HUES64 (cell line): ENCODE measurements at regions not wholly inside any gene's neighbourhood (a gene's known extent, or its start where the extent isn't known, plus 50 kb on each side); places are given as distances from the start of the nearest gene placed in this dataset.

Experiments
- H3K27ac ChIP-seq: 2 replicates; pipeline ENCODE4 v1.7.0; 2013; ENCODE audit warnings: low read depth, low read length, inconsistent platforms
- H3K27me3 ChIP-seq: 2 replicates; pipeline ENCODE4 v1.6.1; 2013; ENCODE audit warnings: mild to moderate bottlenecking, low read length; ENCODE audit not compliant: insufficient read depth
- H3K36me3 ChIP-seq: 2 replicates; pipeline ENCODE4 v1.6.1; 2013; ENCODE audit warnings: mild to moderate bottlenecking, low read length; ENCODE audit not compliant: insufficient read depth
- H3K4me1 ChIP-seq: 2 replicates; pipeline ENCODE4 v1.6.1; 2013; ENCODE audit warnings: mild to moderate bottlenecking, low read length, moderate library complexity; ENCODE audit not compliant: insufficient read depth
- H3K4me3 ChIP-seq: 2 replicates; pipeline ENCODE4 v1.5.1; 2013; ENCODE audit warnings: mild to moderate bottlenecking, low read length, moderate library complexity
- H3K9ac ChIP-seq: 2 replicates; pipeline ENCODE4 v1.6.1; 2013; ENCODE audit warnings: mild to moderate bottlenecking, low read depth, low read length
- H3K9me3 ChIP-seq: 2 replicates; pipeline ENCODE4 v1.6.1; 2013; ENCODE audit warnings: low read depth, low read length; ENCODE audit not compliant: insufficient read depth
- WGBS: fragments of 150-250, 120-280 bp; methylation state at CpG from one replicate; pipeline ENCODE4 v1.1.7; 2013; ENCODE audit warnings: missing lambda C conversion rate; 5-methylcytosine and 5-hydroxymethylcytosine counted together

- Histone ChIP-seq H3K36me3 (no peaks in the 10 kb centered on the region), H3K27ac (no peak overlapping the region), H3K27me3 (no peaks in the 10 kb centered on the region), H3K9ac (no peak overlapping the region), H3K4me1 (0 out of 2 replicates have a peak, but pooled peaks cover 2% of the 10 kb centered on the region), H3K4me3 (no peak overlapping the region), H3K9me3 (no peaks in the 10 kb centered on the region)
- 92% methylated on average over 11 of the region's 11 CpGs for WGBS
Measured at GRCh38 chr7:148472406-148472805, 118.2 kb upstream of the C7orf33 start.

- Histone ChIP-seq H3K4me3 (no peak overlapping the region), H3K4me1 (peaks cover 9% of the 10 kb centered on the region), H3K9me3 (no peaks in the 10 kb centered on the region), H3K36me3 (no peaks in the 10 kb centered on the region), H3K9ac (no peak overlapping the region), H3K27ac (no peak overlapping the region), H3K27me3 (no peaks in the 10 kb centered on the region)
- WGBS: 91% methylated on average over 14 of the region's 14 CpGs
Measured at GRCh38 chr7:148473703-148474480, 116.7 kb upstream of the C7orf33 start.

GRCh38 chr7:148474481-148475025, 116.0 kb upstream of the C7orf33 start:
- Histone ChIP-seq H3K36me3 (no peaks in the 10 kb centered on the region), H3K9me3 (no peaks in the 10 kb centered on the region), H3K9ac (no peak overlapping the region), H3K4me1 (peaks cover 15% of the 10 kb centered on the region), H3K27me3 (no peaks in the 10 kb centered on the region), H3K4me3 (no peak overlapping the region), H3K27ac (no peak overlapping the region)
- WGBS: 91% methylated on average over 6 of the region's 6 CpGs

GRCh38 chr7:148478551-148478950, 112.0 kb upstream of the C7orf33 start:
- H3K9ac ChIP-seq: no peak overlapping the region; the same call in 1 of the 2 replicates
- H3K36me3 ChIP-seq: no peaks in the 10 kb centered on the region
- H3K4me1 ChIP-seq: peaks cover 15% of the 10 kb centered on the region
- H3K4me3 ChIP-seq: no peak overlapping the region
- H3K27me3 ChIP-seq: no peaks in the 10 kb centered on the region
- H3K9me3 ChIP-seq: no peaks in the 10 kb centered on the region
- 56% methylated on average over 9 of the region's 9 CpGs for WGBS
- H3K27ac ChIP-seq: no peak overlapping the region

- Histone ChIP-seq H3K27ac (no peak overlapping the region), H3K9ac (no peak overlapping the region), H3K36me3 (no peaks in the 10 kb centered on the region), H3K27me3 (no peaks in the 10 kb centered on the region), H3K9me3 (no peaks in the 10 kb centered on the region), H3K4me1 (peaks cover 15% of the 10 kb centered on the region), H3K4me3 (no peak overlapping the region)
- 90% methylated on average over 5 of the region's 5 CpGs for whole genome bisulfite sequencing
Measured at GRCh38 chr7:148480479-148481146, 110.0 kb upstream of the C7orf33 start.

- WGBS: 95% methylated on average over 2 of the region's 3 CpGs
- no peaks in the 10 kb centered on the region for H3K9me3 ChIP-seq
- H3K27me3 ChIP-seq: no peaks in the 10 kb centered on the region
- no peak overlapping the region for H3K9ac ChIP-seq
- no peak overlapping the region for H3K27ac ChIP-seq
- no peak overlapping the region for H3K4me3 ChIP-seq
- no peaks in the 10 kb centered on the region for H3K36me3 ChIP-seq
- H3K4me1 ChIP-seq: peaks cover 15% of the 10 kb centered on the region
Measured at GRCh38 chr7:148481147-148481526, 109.4 kb upstream of the C7orf33 start.

- Histone ChIP-seq H3K36me3 (no peaks in the 10 kb centered on the region), H3K9ac (no peak overlapping the region), H3K9me3 (no peaks in the 10 kb centered on the region), H3K4me1 (peaks cover 15% of the 10 kb centered on the region), H3K27ac (no peak overlapping the region), H3K27me3 (no peaks in the 10 kb centered on the region), H3K4me3 (no peak overlapping the region)
- 92% methylated on average over 18 of the region's 19 CpGs for WGBS
Measured at GRCh38 chr7:148481971-148482626, 108.5 kb upstream of the C7orf33 start.

- peaks cover 8% of the 10 kb centered on the region for H3K4me1 ChIP-seq
- no peak overlapping the region for H3K4me3 ChIP-seq
- no peaks in the 10 kb centered on the region for H3K27me3 ChIP-seq
- H3K36me3 ChIP-seq: no peaks in the 10 kb centered on the region
- no peaks in the 10 kb centered on the region for H3K9me3 ChIP-seq
- WGBS: 93% methylated on average over 17 of the region's 17 CpGs
- H3K27ac ChIP-seq: no peak overlapping the region
- no peak overlapping the region for H3K9ac ChIP-seq
Measured at GRCh38 chr7:148483515-148484308, 106.9 kb upstream of the C7orf33 start.

GRCh38 chr7:148484486-148484885, 106.1 kb upstream of the C7orf33 start:
- WGBS: 90% methylated on average over 3 of the region's 3 CpGs
- no peaks in the 10 kb centered on the region for H3K36me3 ChIP-seq
- no peak overlapping the region for H3K4me3 ChIP-seq
- H3K9ac ChIP-seq: no peak overlapping the region
- H3K4me1 ChIP-seq: peaks cover under 1% of the 10 kb centered on the region; the same call in 1 of the 2 replicates
- no peaks in the 10 kb centered on the region for H3K9me3 ChIP-seq
- H3K27ac ChIP-seq: no peak overlapping the region
- no peaks in the 10 kb centered on the region for H3K27me3 ChIP-seq

GRCh38 chr7:148485618-148486017, 104.9 kb upstream of the C7orf33 start:
- Histone ChIP-seq H3K9ac (no peak overlapping the region), H3K4me3 (no peak overlapping the region), H3K36me3 (no peaks in the 10 kb centered on the region), H3K27ac (no peak overlapping the region), H3K4me1 (no peaks in the 10 kb centered on the region; the same call in 1 of the 2 replicates), H3K27me3 (no peaks in the 10 kb centered on the region), H3K9me3 (no peaks in the 10 kb centered on the region)
- WGBS: 93% methylated on average over 3 of the region's 3 CpGs
